CD1c-positive myeloid dendritic cell (primary cell): ENCODE measurements at regions not wholly inside any gene's neighbourhood (a gene's known extent, or its start where the extent isn't known, plus 50 kb on each side); places are given as distances from the start of the nearest gene placed in this dataset.
"Not testable (repeated sequence)": the region's sequence is repeated elsewhere in the genome, so short reads cannot be mapped to it uniquely, and the experiment has no call there.

Source experiments
- DNase-seq: peaks from one replicate; pipeline ENCODE4 v3.0.0-alpha.2; 2016; ENCODE audit errors: extremely low spot score

DNA sequence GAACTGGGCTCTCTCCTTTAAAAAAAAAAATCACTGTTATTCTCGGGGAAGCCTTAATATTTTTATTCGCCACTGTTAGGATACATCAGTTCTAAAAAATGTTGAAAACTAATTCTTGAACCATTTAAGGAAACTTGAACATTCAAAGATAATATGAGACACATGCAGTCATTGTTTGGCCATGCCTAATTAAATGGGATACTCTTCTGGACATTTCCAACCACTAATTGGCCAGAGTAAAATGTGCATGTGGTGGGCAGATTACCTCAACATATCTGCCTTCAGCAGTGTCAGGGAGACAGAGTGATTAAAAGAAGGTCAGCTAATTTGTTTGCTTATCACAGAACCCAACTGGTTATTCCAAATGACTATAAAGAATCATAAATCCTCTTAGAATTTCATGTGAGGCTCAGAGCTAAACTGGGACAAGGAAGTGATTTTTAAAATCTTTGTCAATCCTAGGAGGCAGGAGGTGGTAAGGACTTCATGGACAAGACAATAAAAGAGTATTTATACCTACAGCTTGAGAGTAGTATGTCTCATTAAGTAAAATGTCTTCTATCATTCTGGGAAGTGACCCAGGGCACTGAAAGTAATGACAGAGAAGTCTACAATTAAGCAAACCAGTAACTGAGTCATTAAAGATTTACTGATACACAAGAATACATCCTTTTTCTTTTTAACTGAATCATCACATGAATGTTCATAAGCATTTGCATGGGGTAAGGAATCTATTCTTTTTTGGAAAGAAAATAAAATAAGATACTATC lies 242.9 kb upstream of the TRPM3 start:
- no peak for DNase-seq

DNA sequence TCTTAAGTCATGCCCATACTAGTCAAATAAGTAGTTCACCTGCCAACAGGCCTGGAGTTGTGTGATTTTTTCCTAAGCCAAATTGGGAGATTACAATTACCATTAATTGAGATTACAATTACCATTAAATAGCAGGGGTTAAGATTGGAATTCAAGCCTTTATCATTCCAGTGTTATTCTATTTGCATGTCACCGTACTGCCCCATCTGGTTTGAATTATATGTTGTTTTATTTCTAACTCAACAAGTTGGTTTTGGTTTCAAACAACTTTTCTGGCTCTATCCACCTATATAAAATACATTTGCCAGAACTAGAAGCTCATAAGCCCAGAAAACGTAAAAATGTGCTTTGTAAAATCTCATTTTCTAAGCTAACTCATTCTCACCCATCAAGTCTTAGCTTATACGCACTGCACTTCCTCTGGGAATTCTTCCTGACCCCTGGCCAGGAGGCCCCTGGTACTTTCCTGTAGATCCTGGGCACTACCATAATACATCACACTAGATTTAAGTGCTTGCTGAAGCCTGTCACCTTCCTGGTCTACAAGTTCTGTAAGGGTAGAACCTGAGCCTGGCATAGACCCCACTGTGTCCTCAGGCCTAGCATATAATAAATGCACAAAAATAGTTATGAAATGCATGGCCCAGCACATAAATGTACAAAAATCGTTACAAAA lies 242.0 kb upstream of the TRPM3 start:
- no peak for DNase-seq

DNA sequence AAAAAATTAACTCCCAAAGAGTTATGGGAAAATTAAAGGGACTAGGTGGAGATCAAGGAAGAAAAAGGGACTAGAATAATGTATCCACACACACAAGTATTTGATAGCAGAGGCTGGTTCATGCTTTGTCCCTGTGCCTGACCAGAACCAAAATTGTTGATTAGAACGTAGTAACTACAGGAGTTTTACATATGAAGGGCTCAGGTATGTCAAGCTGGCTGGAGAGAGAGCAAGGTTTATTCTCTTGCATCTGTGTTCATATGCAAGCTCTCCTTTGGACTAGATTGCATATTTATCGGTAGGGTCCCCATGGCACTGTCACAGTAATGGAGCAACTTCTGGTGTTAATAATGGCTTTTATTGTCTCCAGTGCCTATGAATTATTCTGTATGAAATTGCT lies 239.9 kb upstream of the TRPM3 start:
- no peak for DNase-seq

DNA sequence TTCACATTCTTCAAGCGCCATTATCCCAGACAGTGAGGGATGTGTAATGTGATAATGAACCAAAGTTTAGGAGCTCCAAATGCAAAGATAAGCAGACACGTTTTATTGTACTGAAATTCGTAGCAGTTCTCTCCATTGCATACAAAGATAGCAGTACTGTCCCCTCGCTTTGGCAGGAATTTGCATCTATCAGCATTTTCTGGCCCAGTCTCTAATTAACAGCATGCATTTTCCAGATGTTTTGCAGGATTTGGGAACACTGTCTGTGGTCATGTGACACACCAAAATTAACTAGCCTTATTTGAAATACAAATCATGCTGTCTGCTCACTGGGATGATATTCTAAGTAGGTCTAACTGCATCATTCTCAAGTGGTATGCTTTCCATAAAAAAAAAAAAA lies 235.9 kb upstream of the TRPM3 start:
- DNase-seq = no peak

DNA sequence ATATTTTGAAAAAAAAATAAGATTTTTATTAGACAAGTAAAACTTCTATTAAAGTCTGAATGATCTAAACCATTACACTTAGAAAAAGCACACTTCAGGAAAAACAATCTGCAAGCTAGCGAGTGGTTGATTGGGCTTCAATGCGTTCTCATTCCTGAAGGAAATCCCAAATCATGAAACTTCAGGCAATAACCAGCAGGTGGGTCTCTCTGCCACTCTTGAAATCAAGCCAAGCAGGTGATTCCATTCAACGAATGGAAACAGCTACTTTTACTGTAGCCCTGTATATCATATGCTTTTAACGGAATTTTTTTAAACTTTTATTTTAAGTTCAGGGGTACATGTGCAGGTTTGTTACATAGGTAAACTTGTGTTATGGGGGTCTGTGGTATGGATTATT lies 234.5 kb upstream of the TRPM3 start:
- DNase-seq = no peak

DNA sequence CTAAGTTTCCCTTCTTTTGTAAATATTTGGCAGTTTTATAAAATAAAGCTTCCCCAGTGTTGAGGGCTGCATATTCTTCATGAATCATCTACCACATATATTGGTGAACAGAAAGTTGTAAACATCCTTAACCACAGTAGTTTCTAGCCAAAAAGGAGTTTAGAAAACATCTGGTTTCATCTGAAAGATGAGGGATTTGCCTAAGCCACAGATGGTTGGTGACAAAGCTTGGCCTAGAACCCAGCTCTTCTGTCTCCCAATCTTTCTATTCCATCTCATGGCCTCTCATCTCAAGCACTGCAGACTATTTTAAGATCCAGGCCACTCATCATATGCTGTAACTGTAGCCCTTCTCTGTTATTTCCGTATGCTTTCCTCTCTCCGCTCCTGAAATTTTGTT lies 232.3 kb upstream of the TRPM3 start:
- DNase-seq = no peak

DNA sequence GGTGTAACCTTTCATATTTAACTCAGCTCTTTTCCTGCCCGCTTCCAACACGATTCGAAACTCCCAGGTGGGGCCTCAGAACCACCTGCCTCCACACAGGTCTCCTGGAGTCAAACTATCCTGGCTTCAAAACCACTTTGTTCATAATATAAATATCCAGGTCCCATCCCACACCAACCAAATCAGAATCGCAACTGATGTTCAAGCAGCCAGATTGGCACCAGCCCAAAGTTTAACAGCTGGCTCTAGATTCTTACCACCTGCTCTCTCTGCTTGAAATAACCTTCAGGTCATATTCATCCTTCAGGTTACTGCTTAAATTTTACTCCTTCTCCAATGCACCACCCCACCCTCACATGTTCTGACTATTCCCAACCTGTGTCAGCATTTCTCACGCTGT lies 231.4 kb upstream of the TRPM3 start:
- DNase-seq = no peak

DNA sequence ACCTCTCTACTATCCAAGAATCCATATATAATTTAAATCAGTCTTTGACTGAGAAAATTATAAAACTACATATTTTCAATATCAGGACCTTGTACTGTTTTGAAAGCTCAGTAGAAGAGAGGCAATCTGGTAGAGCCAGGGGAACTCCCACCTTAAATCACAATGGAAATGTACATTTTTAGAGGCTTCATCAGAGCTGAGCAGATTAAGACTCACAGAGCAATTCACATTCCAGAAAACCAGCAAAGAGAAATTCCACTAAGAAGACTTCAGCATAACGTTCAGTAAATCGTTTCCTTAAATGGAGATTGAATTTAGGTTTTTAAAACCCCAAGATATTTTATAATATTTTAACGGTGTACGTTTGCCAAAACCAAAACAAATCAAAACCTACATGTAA lies 227.8 kb upstream of the TRPM3 start:
- no peak for DNase-seq

DNA sequence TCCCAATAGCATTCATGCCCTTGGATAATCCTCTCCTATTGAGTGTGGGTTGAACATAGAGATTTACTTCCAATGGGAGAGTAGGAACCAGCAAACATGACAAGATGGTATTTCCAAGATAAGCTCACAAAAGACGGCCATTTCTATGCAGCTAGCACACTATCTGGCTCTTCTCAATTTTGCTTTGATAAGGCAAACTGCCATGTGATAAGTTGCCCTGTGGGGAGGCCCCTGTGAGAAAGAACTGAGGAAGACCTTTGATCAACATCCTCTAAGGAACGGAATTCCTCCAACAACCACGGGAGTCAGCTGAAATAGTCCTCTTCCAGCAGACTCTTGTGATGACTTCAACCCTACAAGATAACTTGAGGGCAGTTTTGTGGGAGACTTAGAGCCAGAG lies 211.9 kb upstream of the TRPM3 start:
- no peak for DNase-seq

DNA sequence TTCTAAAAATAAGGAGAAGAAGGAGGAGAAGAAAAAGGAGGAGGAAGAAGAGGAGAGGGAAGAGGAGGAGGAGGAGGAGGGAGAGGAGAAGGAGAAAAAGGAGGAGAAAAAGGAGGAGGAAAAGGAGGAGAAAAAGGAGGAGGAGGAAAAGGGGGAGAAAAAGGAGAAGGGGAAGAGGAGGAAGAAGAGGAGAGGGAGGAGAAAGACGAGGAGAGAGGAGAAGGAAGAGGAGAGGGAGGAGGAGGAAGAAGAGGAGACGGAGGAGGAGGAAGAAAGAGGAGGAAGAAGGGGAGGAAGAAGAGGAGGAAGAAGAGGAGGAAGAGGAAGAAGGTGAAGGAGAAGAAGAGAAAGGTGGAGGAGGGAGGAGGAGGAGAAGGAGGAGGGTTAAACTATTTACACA lies 210.2 kb upstream of the TRPM3 start:
- no peak for DNase-seq

DNA sequence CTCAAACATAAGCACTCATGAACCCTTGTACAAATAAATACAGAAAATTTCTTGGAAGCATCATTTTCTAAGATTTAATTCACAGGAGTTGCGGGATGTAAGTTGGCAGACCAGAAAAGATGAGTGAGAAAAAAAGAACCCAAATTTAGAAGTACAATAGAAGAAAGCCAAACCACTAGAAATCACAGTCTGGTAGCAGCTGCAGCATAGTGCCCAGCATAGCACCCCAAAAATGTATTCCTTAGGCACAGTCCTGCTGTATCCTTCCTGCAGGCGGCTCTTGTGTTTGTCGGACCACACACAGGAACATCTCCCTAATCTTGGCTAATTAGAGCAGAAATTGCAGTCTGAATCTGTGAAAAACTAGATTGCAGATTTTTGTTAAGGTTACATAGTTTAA lies 208.5 kb upstream of the TRPM3 start:
- no peak for DNase-seq

DNA sequence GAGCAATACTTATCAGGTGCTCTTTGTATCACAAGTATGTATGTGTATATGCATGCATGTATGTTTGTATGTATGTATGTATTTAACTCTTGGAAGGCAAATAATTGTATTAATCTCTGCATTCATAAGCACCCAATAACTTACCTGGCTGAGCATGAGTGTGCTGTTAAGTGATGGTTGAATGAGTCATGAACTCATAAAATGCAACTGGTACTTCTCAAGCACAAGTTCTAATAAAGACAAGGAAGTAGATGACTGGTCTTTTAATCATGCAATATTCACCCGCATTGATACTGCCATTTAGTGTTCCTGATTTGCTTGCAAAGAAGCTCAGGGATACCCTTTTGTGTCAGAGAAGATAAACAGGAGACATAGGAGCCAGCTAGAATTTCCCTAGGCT lies 204.9 kb upstream of the TRPM3 start:
- DNase-seq = no peak

DNA sequence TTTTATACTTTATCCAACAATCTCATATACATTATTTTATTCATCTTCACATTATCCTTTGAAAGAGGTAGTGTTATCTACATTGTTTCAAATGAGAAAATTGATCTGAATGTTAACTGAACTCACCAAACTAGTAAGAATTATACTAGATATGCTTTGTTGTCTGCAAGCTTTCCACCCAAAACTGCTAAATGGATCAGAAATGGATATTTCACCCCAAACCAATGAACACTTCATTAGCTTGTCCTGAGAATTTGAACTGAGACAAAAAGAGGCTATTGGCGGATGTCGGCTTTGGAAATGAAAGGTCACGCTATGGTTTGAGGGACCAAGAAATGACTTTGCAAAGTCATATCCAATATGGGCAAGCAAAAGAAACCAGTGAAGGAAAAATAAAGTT lies 201.9 kb upstream of the TRPM3 start:
- DNase-seq = no peak

DNA sequence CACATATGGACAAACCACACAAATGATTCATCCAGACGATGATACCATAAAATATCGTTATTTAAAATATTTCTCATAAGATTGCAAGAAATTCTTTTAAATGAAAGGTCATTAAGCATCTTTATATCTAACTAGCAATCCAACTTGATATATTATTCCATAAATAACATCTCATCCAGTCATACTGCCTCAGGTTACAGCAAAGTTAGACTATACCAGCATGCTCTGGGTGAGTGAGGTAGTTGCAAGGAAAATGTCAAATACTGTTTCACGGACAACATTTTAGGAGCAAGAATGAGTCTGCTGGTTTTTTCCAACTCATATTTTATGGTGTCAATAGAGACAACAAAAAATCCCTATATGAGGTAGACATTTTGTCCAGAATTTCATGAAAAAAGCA lies 200.9 kb upstream of the TRPM3 start:
- DNase-seq = no peak

DNA sequence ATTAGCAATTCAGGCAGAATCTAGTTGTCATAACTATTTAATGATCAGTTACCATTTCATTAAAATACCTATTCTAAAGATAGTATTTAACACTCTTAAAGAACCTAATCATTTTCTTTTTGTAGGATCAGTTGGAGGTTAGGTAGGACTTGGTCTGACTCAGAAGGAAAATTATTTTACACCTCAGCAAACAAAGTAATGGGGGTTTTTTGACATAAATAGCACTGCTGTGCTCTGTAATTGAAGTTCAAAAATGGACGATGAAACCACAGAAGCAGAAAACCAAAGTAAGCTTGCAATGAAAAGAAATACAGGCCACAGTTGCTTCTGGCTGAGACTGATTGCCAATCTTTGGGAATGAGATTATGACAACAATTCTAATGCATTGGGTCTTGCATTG lies 187.0 kb upstream of the TRPM3 start:
- no peak for DNase-seq

DNA sequence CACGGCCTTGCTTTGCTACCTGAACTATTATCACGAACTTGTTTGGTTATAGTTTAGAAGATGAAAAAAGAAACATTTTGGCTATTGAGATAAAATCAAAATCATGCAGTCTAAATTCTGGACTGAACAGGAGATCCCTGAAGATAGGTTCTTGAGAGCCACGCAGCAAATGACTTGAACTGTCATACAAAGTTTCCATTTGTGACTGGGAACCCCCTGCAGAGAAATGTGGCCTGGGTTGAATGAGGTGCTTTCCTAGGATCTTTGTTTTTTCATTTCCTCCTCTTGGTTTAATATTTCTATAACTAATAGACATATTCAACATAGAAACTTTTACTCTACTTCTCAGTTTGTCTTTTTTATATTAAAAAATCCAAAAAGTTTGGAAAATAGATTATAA lies 184.7 kb upstream of the TRPM3 start:
- DNase-seq = no peak

DNA sequence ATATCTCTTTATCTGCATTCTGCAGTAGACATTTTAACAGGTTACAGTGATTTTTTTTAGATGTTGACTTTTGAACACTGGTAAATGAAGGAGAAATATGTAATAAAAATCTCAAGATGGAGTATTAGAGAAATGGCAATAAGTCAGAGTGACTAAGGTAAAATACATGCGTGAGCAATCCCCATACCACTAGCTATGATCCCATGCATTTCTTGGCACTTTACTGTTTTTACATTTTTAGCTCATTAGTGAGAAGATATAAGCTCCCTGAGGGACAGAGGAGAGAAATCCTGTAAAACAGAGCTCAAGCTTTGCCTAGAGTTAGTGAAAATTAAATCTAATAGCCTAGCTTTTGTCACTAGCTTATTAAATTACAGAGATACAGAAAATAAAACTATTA lies 181.9 kb upstream of the TRPM3 start:
- DNase-seq = no peak

DNA sequence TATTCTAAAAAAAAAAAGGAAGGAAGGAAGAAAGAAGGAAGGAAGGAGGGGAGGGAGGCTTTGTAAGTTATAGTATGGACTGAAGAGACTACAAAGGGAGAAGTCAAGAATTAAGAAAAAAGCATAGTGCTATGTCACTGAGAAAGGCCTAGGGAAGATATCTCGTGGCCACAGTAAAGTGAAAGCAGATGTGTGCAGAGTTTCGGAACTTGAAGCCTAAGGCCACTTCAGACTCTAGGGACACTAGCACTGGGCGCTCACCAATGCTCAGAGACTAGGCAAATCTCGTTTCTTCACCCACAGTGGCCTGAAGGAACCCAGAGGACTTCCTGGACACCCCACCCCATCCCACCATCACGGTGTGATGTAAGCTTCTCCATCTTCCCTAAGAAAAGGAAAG lies 181.4 kb upstream of the TRPM3 start:
- DNase-seq = no peak

DNA sequence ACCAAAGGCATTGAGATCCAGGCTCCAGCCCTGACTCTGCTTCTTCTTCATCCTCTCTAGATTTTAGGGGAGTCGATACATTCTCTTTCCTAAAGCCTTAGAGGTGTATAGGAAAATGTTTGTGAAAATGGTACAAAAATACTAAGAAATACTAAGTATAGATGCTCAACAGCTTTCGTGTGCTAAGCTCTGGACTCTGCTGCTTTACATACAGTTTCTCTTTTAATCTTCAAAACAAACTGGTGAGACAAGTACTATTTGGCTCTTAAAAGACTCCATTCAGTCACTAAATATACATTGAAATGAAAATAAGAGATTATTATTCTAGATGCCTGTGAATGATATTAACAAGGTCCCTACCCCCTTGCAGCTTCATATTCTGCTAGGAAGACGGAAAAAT lies 174.5 kb upstream of the TRPM3 start:
- no peak for DNase-seq

DNA sequence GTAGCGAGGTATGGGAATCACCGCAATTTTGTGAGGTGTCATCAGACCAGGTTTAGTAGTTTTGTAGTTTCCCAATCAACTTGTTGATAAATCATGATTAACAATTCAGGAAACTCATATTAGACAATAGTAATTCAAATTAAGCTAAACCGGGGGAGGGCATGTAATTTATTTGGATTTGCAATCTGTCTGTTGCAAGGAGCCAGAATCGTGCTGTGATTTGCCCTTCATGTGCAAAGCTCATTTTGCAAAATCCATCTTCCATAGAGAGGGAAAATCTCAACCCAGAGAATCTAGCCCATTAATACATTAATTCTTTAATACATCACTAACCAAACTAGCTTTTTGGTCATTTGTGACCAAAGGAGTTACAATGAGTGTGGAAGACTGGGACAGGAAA lies 164.7 kb upstream of the TRPM3 start:
- DNase-seq = no peak

DNA sequence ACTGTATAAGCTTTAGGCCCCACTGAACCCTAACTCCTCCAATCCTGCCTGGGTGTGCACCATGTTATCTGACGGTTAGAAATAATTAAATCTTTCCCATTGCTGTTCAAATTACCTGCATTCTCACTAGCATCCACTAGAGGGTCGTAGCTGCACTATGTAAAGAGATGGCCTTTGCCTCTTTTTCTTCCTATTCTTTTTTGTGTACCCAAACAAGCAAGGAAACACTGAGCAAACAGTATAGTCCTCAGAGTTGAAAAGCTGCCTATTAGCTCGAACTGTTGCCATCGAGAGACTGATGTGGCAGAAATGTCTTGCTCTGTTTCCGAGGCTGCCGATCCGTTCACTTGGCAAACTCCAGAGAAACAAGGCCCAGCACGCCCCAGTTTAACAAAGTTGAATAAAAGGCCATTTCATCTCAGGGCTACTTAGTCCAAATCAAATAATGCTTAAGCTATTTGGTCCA lies 163.8 kb upstream of the TRPM3 start:
- DNase-seq = peak; percentile 63

DNA sequence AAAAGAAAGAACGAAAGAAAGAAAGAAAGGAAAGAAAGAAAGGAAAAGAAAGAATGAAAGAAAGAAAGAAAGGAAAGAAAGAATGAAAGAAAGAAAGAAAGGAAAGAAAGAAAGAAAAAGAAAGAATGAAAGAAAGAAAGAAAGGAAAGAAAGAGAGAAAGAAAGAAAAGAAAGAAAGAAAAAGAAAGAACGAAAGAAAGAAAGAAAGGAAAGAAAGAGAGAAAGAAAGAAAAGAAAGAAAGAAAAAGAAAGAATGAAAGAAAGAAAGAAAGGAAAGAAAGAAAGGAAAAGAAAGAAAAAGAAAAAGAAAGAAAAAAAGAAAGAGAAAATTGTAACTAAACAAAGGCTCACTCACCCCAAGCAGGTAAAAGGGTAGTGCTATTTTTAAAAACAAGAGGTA lies 160.7 kb upstream of the TRPM3 start:
- DNase-seq = not testable (repeated sequence)

DNA sequence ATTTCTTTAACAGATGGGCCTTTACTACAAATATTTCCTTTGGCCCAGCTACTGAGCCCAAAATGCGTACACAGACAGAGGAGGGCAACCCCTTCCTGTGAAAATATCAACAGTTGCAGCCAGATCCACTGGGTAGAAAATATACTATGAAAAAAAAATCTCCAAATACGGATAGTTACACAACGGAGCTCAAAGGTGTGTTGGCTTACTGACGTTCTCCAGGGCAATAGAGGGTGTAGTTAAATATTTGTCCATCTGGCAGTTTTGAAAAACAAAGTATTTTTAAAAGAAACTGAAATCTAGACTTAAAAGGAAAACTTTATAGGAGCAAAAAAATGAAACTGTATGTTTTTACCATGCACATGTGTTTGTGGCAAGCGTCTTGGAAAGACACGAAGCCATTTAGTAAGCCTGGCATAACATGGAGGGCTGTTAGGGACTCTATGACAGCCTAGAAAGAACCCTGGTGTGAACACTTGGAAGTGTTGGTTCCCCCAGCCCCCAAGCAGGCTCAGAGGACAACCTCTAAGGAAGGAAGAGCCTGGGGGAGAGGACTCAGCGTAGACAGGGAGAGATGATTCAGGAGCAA lies 157.8 kb upstream of the TRPM3 start:
- no peak for DNase-seq
